Body of pancreas (tissue), 4 donors: ENCODE measurements at regions not wholly inside any gene's neighbourhood (a gene's known extent, or its start where the extent isn't known, plus 50 kb on each side); places are given as distances from the start of the nearest gene placed in this dataset.
A peak's percentile ranks its signal among the peaks of the same experiment; 100 is the strongest.

Experiments
- ATAC-seq: fragments of 150-250 bp; one replicate; pipeline ENCODE4 v1.9.1; 2016
- DNase-seq, 4 donors: peaks; one replicate each; pipeline ENCODE4 v3.0.0-alpha.2; 2019
- H3K27ac ChIP-seq, 4 donors: fragments of 200-600 bp; sonication (generic); 1 replicate in 3 of 4; 2 replicates in 1 of 4; pipeline versions ENCODE4 v1.5.1 to v1.6.1; 2016 to 2019; ENCODE audit warnings: mild to moderate bottlenecking in 1 of 4, mixed read lengths in 1 of 4, moderate library complexity in 1 of 4
- H3K27me3 ChIP-seq, 2 donors: fragments of 200-600 bp; sonication (generic); one replicate each; pipeline ENCODE4 v1.6.0; 2016; ENCODE audit warnings: mild to moderate bottlenecking in 1 of 2
- H3K36me3 ChIP-seq, 2 donors: fragments of 200-600 bp; sonication (generic); replicated peaks in 1 of 2; 2 replicates each; pipeline ENCODE4 v1.5.1; 2016; ENCODE audit warnings: low read depth in 2 of 2; ENCODE audit not compliant: insufficient read depth in 1 of 2
- H3K4me1 ChIP-seq: fragments of 200-600 bp; sonication (generic); one replicate; pipeline ENCODE4 v1.6.0; 2016
- H3K4me3 ChIP-seq, 2 donors: fragments of 200-600 bp; sonication (generic); 1 replicate in 1 of 2; 2 replicates in 1 of 2; pipeline ENCODE4 v1.5.1; 2016 to 2019
- H3K9me3 ChIP-seq, 3 donors: fragments of 200-600 bp; sonication (generic); 1 replicate in 2 of 3; 2 replicates in 1 of 3; pipeline ENCODE4 v1.5.1; 2016
- CTCF ChIP-seq, 7 experiments: fragments of 450-650 bp in 4 of 7; fragments of 200-600 bp in 3 of 7; sonication (generic) in 3 of 7; IDR thresholded peaks; one replicate each; pipeline ENCODE4 v1.5.1; 2016 to 2019; ENCODE audit warnings: antibody characterized with exemption in 7 of 7
- POLR2A ChIP-seq, 3 donors: fragments of 450-650 bp; IDR thresholded peaks; one replicate each; pipeline ENCODE4 v1.6.1; 2016; ENCODE audit warnings: antibody characterized with exemption in 3 of 3, mild to moderate bottlenecking in 2 of 3
- WGBS, 2 donors: methylation state at CpG; one replicate each; pipeline ENCODE4 v1.1.5; 2017; 5-methylcytosine and 5-hydroxymethylcytosine counted together
- intact Hi-C: fragments of 100-400 bp; cut with DNase I; formaldehyde crosslinking; loops from one replicate; pipeline ENCODE4 v1.15.1; 2023

- H3K36me3 ChIP-seq = no peaks in the 10 kb centered on the region
- TF ChIP-seq POLR2A (IDR thresholded peaks at IDR 0.05) (no peak), CTCF (IDR thresholded peaks at IDR 0.05) (no peak)
- WGBS, 2 donors = 92 to 94% methylated on average over 7 of the region's 7 CpGs
- H3K27ac ChIP-seq = no peak overlapping the region
- H3K9me3 ChIP-seq = no peaks in the 10 kb centered on the region
- intact Hi-C loops = no loop called here
- no peak for ATAC-seq
- peaks cover 6% of the 10 kb centered on the region for H3K4me1 ChIP-seq
- no peaks in the 10 kb centered on the region for H3K27me3 ChIP-seq
- no peak for DNase-seq
- H3K4me3 ChIP-seq = no peak overlapping the region
Observed at GRCh38 chr17:14866266-14866665, 398.9 kb downstream of the PMP22 start.

GRCh38 chr17:14864127-14864526 is 401.0 kb downstream of the PMP22 start:
- no peak for ATAC-seq
- no peak for TF ChIP-seq POLR2A (IDR thresholded peaks at IDR 0.05)
- no peak for TF ChIP-seq CTCF (IDR thresholded peaks at IDR 0.05)
- DNase-seq = no peak

GRCh38 chr17:14859542-14859941 is 405.6 kb downstream of the PMP22 start:
- no peaks in the 10 kb centered on the region for H3K36me3 ChIP-seq
- TF ChIP-seq POLR2A (IDR thresholded peaks at IDR 0.05) (no peak), CTCF (IDR thresholded peaks at IDR 0.05) (no peak)
- no peaks in the 10 kb centered on the region for H3K27me3 ChIP-seq
- WGBS, 2 donors = 44 to 46% methylated on average over 3 of the region's 3 CpGs
- ATAC-seq = no peak
- no peak overlapping the region for H3K4me3 ChIP-seq
- no peak for DNase-seq
- H3K9me3 ChIP-seq = no peaks in the 10 kb centered on the region
- intact Hi-C loops = no loop called here
- peaks cover 19% of the 10 kb centered on the region for H3K4me1 ChIP-seq
- no peak overlapping the region for H3K27ac ChIP-seq

More at GRCh38 chr17:14864127-14864526, 401.0 kb downstream of the PMP22 start:
- Histone ChIP-seq H3K36me3 (no peaks in the 10 kb centered on the region), H3K9me3 (no peaks in the 10 kb centered on the region), H3K27me3 (no peaks in the 10 kb centered on the region), H3K4me3 (no peak overlapping the region), H3K4me1 (peaks cover 14% of the 10 kb centered on the region), H3K27ac (no peak overlapping the region)
- intact Hi-C loops = no loop called here
- WGBS, 2 donors = 0 to 40% methylated on average over 1 of the region's 1 CpG

- Histone ChIP-seq H3K36me3 (no peaks in the 10 kb centered on the region), H3K27ac (no peak overlapping the region), H3K9me3 (no peaks in the 10 kb centered on the region), H3K27me3 (no peaks in the 10 kb centered on the region), H3K4me3 (no peak overlapping the region), H3K4me1 (peaks cover 24% of the 10 kb centered on the region)
- WGBS, 2 donors = 87 to 89% methylated on average over 10 of the region's 10 CpGs
- intact Hi-C loops = no loop called here
- TF ChIP-seq POLR2A (IDR thresholded peaks at IDR 0.05) (no peak), CTCF (IDR thresholded peaks at IDR 0.05) (no peak)
- DNase-seq (no peak), ATAC-seq (no peak)
Observed at GRCh38 chr17:14856176-14856575, 408.9 kb downstream of the PMP22 start.

DNA sequence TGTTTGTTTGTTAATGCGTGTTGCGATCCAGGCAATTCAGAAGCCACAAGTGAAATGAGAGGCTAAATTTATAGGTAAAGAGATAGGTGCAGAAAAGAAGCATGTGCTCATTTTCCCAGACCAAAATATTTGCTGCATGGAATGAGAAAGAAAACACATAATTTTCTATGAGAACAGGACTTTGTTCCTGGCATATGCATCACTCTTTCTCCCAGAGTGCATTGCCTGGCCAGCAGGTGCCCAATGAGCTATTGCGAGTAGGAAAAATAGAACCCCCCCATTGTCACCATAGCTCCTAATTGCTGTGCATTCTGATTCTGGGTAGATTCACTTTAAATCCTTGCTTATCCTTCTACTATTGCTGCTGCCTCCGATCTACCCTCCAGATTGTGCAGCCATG is 410.4 kb downstream of the PMP22 start:
- ATAC-seq (peak; percentile 62), DNase-seq (no peak)
- TF ChIP-seq POLR2A (IDR thresholded peaks at IDR 0.05) (no peak), CTCF (IDR thresholded peaks at IDR 0.05) (no peak)
- Histone ChIP-seq H3K36me3 (no peaks in the 10 kb centered on the region), H3K27me3 (no peaks in the 10 kb centered on the region), H3K4me1 (peaks cover 17% of the 10 kb centered on the region), H3K9me3 (no peaks in the 10 kb centered on the region), H3K27ac (no peak overlapping the region), H3K4me3 (no peak overlapping the region)
- WGBS, 2 donors = 39 to 54% methylated on average over 4 of the region's 4 CpGs
- intact Hi-C loops = no loop called here
